M059J (cell line): ENCODE measurements at regions not wholly inside any gene's neighbourhood (a gene's known extent, or its start where the extent isn't known, plus 50 kb on each side); places are given as distances from the start of the nearest gene placed in this dataset.

ENCODE experiments used
- DNase-seq: peaks from one replicate; pipeline ENCODE4 v3.0.0-alpha.2; 2012; ENCODE audit warnings: low read depth

- peak; percentile 15 for DNase-seq
These were observed 115.8 kb downstream of the ETNK1 start for GRCh38 chr12:22740656-22741355.

GRCh38 chr12:22743700-22744099 is 118.7 kb downstream of the ETNK1 start:
- DNase-seq, result no peak

GRCh38 chr12:22744197-22744596 is 119.2 kb downstream of the ETNK1 start:
- no peak for DNase-seq

- DNase-seq, result no peak
These were observed 121.7 kb downstream of the ETNK1 start for GRCh38 chr12:22746720-22747119.

- no peak for DNase-seq
These were observed 130.7 kb downstream of the ETNK1 start for GRCh38 chr12:22755629-22756028.

- no peak for DNase-seq
These were observed 135.1 kb downstream of the ETNK1 start for GRCh38 chr12:22759769-22760674.

GRCh38 chr12:22765421-22766130 is 140.6 kb downstream of the ETNK1 start:
- DNase-seq, result no peak

- no peak for DNase-seq
These were observed 142.0 kb downstream of the ETNK1 start for GRCh38 chr12:22766911-22767420.

- DNase-seq, result no peak
These were observed 156.4 kb downstream of the ETNK1 start for GRCh38 chr12:22781339-22781738.

- no peak for DNase-seq
These were observed 162.6 kb downstream of the ETNK1 start for GRCh38 chr12:22787557-22787956.

GRCh38 chr12:22788913-22789312 is 163.9 kb downstream of the ETNK1 start:
- DNase-seq, result no peak

- DNase-seq, result no peak
These were observed 167.2 kb downstream of the ETNK1 start for GRCh38 chr12:22792138-22792537.

- no peak for DNase-seq
These were observed 169.0 kb downstream of the ETNK1 start for GRCh38 chr12:22794017-22794416.

GRCh38 chr12:22796941-22797630 is 172.1 kb downstream of the ETNK1 start:
- no peak for DNase-seq

GRCh38 chr12:22797701-22798100 is 172.7 kb downstream of the ETNK1 start:
- DNase-seq, result no peak

- DNase-seq, result no peak
These were observed 173.1 kb downstream of the ETNK1 start for GRCh38 chr12:22798116-22798515.

- DNase-seq, result no peak
These were observed 174.5 kb downstream of the ETNK1 start for GRCh38 chr12:22799503-22799902.

GRCh38 chr12:22800332-22800731 is 175.4 kb downstream of the ETNK1 start:
- DNase-seq, result no peak

- no peak for DNase-seq
These were observed 178.1 kb downstream of the ETNK1 start for GRCh38 chr12:22802883-22803630.

- no peak for DNase-seq
These were observed 178.8 kb downstream of the ETNK1 start for GRCh38 chr12:22803725-22804124.

- no peak for DNase-seq
These were observed 183.9 kb downstream of the ETNK1 start for GRCh38 chr12:22808860-22809259.
